IPS DF 6.9 (cell line): ENCODE measurements at regions not wholly inside any gene's neighbourhood (a gene's known extent, or its start where the extent isn't known, plus 50 kb on each side); places are given as distances from the start of the nearest gene placed in this dataset.

Experiments used
- DNase-seq: peaks from one replicate; pipeline ENCODE4 v3.0.0-alpha.2; 2013; ENCODE audit warnings: low read depth, low spot score
- H3K27ac ChIP-seq: one replicate; pipeline ENCODE4 v1.5.1; 2013; ENCODE audit warnings: low read length, control low read depth
- H3K27me3 ChIP-seq: 2 replicates; pipeline ENCODE4 v1.6.1; 2013; ENCODE audit warnings: mild to moderate bottlenecking, low read length; ENCODE audit not compliant: control insufficient read depth, insufficient read depth
- H3K36me3 ChIP-seq: 2 replicates; pipeline ENCODE4 v1.6.1; 2013; ENCODE audit warnings: low read length; ENCODE audit not compliant: control insufficient read depth, insufficient read depth
- H3K4me1 ChIP-seq: 2 replicates; pipeline ENCODE4 v1.6.1; 2013; ENCODE audit warnings: low read length; ENCODE audit not compliant: control insufficient read depth, insufficient read depth
- H3K4me3 ChIP-seq: 2 replicates; pipeline ENCODE4 v1.5.1; 2013; ENCODE audit warnings: mild to moderate bottlenecking, low read length
- H3K9me3 ChIP-seq: 2 replicates; pipeline ENCODE4 v1.6.1; 2013; ENCODE audit warnings: low read length, inconsistent platforms; ENCODE audit not compliant: control insufficient read depth, insufficient read depth
- WGBS: extraction: QIAGEN DNeasy Blood & Tissue Kit; methylation state at CpG from one replicate; pipeline ENCODE4 v1.1.7; 2013; ENCODE audit warnings: mixed read lengths, missing lambda C conversion rate; ENCODE audit not compliant: insufficient read length, insufficient coverage; 5-methylcytosine and 5-hydroxymethylcytosine counted together

GRCh38 chr10:28940158-28940888, 263.0 kb downstream of the BAMBI start:
- no peak overlapping the region for H3K27ac ChIP-seq
- no peaks in the 10 kb centered on the region for H3K4me1 ChIP-seq
- DNase-seq: no peak
- no peaks in the 10 kb centered on the region for H3K27me3 ChIP-seq
- no peaks in the 10 kb centered on the region for H3K36me3 ChIP-seq
- no peak overlapping the region; the same call in 1 of the 2 replicates for H3K4me3 ChIP-seq
- no peaks in the 10 kb centered on the region for H3K9me3 ChIP-seq
- no CpG with 5 or more reads among the region's 8 CpGs for WGBS

- WGBS: no CpG with 5 or more reads among the region's 1 CpG
- H3K27ac ChIP-seq: no peak overlapping the region
- no peaks in the 10 kb centered on the region for H3K9me3 ChIP-seq
- H3K36me3 ChIP-seq: no peaks in the 10 kb centered on the region
- no peak overlapping the region for H3K4me3 ChIP-seq
- H3K27me3 ChIP-seq: no peaks in the 10 kb centered on the region
- no peak for DNase-seq
- no peaks in the 10 kb centered on the region for H3K4me1 ChIP-seq
Measured at GRCh38 chr10:28942012-28942411, 264.7 kb downstream of the BAMBI start.

GRCh38 chr10:28945959-28946358, 268.6 kb downstream of the BAMBI start:
- Histone ChIP-seq H3K36me3 (no peaks in the 10 kb centered on the region), H3K4me3 (no peak overlapping the region), H3K4me1 (no peaks in the 10 kb centered on the region), H3K27me3 (no peaks in the 10 kb centered on the region), H3K27ac (no peak overlapping the region), H3K9me3 (no peaks in the 10 kb centered on the region)
- no peak for DNase-seq
- no CpG with 5 or more reads among the region's 1 CpG for WGBS

- Histone ChIP-seq H3K9me3 (no peaks in the 10 kb centered on the region), H3K4me3 (no peak overlapping the region), H3K27me3 (no peaks in the 10 kb centered on the region), H3K27ac (no peak overlapping the region), H3K4me1 (no peaks in the 10 kb centered on the region), H3K36me3 (no peaks in the 10 kb centered on the region)
- DNase-seq: no peak
- WGBS: no CpG with 5 or more reads among the region's 2 CpGs
Measured at GRCh38 chr10:28946479-28946878, 269.2 kb downstream of the BAMBI start.

- H3K4me1 ChIP-seq: no peaks in the 10 kb centered on the region
- no CpG with 5 or more reads among the region's 6 CpGs for WGBS
- no peak overlapping the region for H3K27ac ChIP-seq
- no peak overlapping the region for H3K4me3 ChIP-seq
- DNase-seq: no peak
- no peaks in the 10 kb centered on the region for H3K27me3 ChIP-seq
- no peaks in the 10 kb centered on the region for H3K36me3 ChIP-seq
- no peaks in the 10 kb centered on the region for H3K9me3 ChIP-seq
Measured at GRCh38 chr10:28947171-28947570, 269.9 kb downstream of the BAMBI start.

- Histone ChIP-seq H3K9me3 (no peaks in the 10 kb centered on the region), H3K4me3 (no peak overlapping the region), H3K27me3 (no peaks in the 10 kb centered on the region), H3K4me1 (no peaks in the 10 kb centered on the region), H3K36me3 (no peaks in the 10 kb centered on the region), H3K27ac (no peak overlapping the region)
- no CpG with 5 or more reads among the region's 1 CpG for WGBS
- DNase-seq: no peak
Measured at GRCh38 chr10:28948046-28948445, 270.7 kb downstream of the BAMBI start.

GRCh38 chr10:28949005-28950004, 272.0 kb downstream of the BAMBI start:
- Histone ChIP-seq H3K27ac (no peak overlapping the region), H3K4me3 (no peak overlapping the region), H3K36me3 (no peaks in the 10 kb centered on the region), H3K4me1 (no peaks in the 10 kb centered on the region), H3K27me3 (no peaks in the 10 kb centered on the region), H3K9me3 (no peaks in the 10 kb centered on the region)
- no peak for DNase-seq
- WGBS: no CpG with 5 or more reads among the region's 8 CpGs

GRCh38 chr10:28951484-28951883, 274.2 kb downstream of the BAMBI start:
- Histone ChIP-seq H3K27me3 (no peaks in the 10 kb centered on the region), H3K4me3 (no peak overlapping the region)
- WGBS: no CpG with 5 or more reads among the region's 6 CpGs

GRCh38 chr10:28952523-28952922, 275.2 kb downstream of the BAMBI start:
- DNase-seq: no peak
- H3K27ac ChIP-seq: no peak overlapping the region
- no peaks in the 10 kb centered on the region for H3K27me3 ChIP-seq
- H3K9me3 ChIP-seq: no peaks in the 10 kb centered on the region
- H3K36me3 ChIP-seq: no peaks in the 10 kb centered on the region
- H3K4me3 ChIP-seq: no peak overlapping the region
- H3K4me1 ChIP-seq: no peaks in the 10 kb centered on the region

More at GRCh38 chr10:28951484-28951883, 274.2 kb downstream of the BAMBI start:
- Histone ChIP-seq H3K9me3 (no peaks in the 10 kb centered on the region), H3K27ac (no peak overlapping the region), H3K4me1 (no peaks in the 10 kb centered on the region), H3K36me3 (no peaks in the 10 kb centered on the region)
- DNase-seq: no peak

GRCh38 chr10:28954211-28954610, 276.9 kb downstream of the BAMBI start:
- Histone ChIP-seq H3K9me3 (no peaks in the 10 kb centered on the region), H3K27ac (no peak overlapping the region), H3K36me3 (no peaks in the 10 kb centered on the region), H3K4me3 (no peak overlapping the region), H3K4me1 (no peaks in the 10 kb centered on the region), H3K27me3 (no peaks in the 10 kb centered on the region)
- no CpG with 5 or more reads among the region's 2 CpGs for WGBS
- DNase-seq: no peak
